ENCODE measurements at regions not wholly inside any gene's neighbourhood (a gene's known extent, or its start where the extent isn't known, plus 50 kb on each side); places are given as distances from the start of the nearest gene placed in this dataset.

- no peak for TF ChIP-seq ZBTB7A (tag by site-specific recombination; IDR thresholded peaks at IDR 0.05; ENCODE audit: low read depth)
- TF ChIP-seq CTCF (tag by site-specific recombination; IDR thresholded peaks at IDR 0.05), result no peak
- TF ChIP-seq ZBTB17 (tag by site-specific recombination; IDR thresholded peaks at IDR 0.05), result no peak
- TF ChIP-seq ZNF416 (tag by site-specific recombination; IDR thresholded peaks at IDR 0.05), result no peak
- TF ChIP-seq SP7 (tag by site-specific recombination; IDR thresholded peaks at IDR 0.05), result no peak
- no peak for TF ChIP-seq AEBP2 (tag by site-specific recombination; IDR thresholded peaks at IDR 0.05; ENCODE audit: borderline replicate concordance)
- no peak for TF ChIP-seq HOXD13 (CRISPR knock-in tag; IDR thresholded peaks at IDR 0.05; ENCODE audit: borderline replicate concordance)
- TF ChIP-seq TCF7L2 (IDR thresholded peaks at IDR 0.05; ENCODE audit: borderline replicate concordance, low read depth, low read length), result no peak
- no peak for TF ChIP-seq YY1 (tag by site-specific recombination; IDR thresholded peaks at IDR 0.05)
- no peak for TF ChIP-seq BCL11A (tag by site-specific recombination; IDR thresholded peaks at IDR 0.05; ENCODE audit: low read depth)
- TF ChIP-seq ZNF274 (IDR thresholded peaks at IDR 0.05; ENCODE audit: low read length), result no peak
- no peak for TF ChIP-seq ZNF274 (tag by site-specific recombination; IDR thresholded peaks at IDR 0.05; ENCODE audit: borderline replicate concordance)
- no peak for TF ChIP-seq ZNF843 (tag by site-specific recombination; IDR thresholded peaks at IDR 0.05)
- TF ChIP-seq ZNF701 (tag by site-specific recombination; IDR thresholded peaks at IDR 0.05), result no peak
Measured at GRCh38 chrX:39507034-39507433, 590.7 kb downstream of the BCOR start.

Data from HEK293 (cell line).